Endothelial cell of umbilical vein (primary cell): ENCODE measurements at regions not wholly inside any gene's neighbourhood (a gene's known extent, or its start where the extent isn't known, plus 50 kb on each side); places are given as distances from the start of the nearest gene placed in this dataset.

Experiments
- CTCF ChIP-seq, 2 donors: IDR thresholded peaks; 1 replicate in 1 of 2; 2 replicates in 1 of 2; pipeline ENCODE4 v1.5.1; 2011; ENCODE audit warnings: low read length in 2 of 2, mild to moderate bottlenecking in 2 of 2, moderate library complexity in 2 of 2, control low read depth in 1 of 2, inconsistent platforms in 1 of 2, low read depth in 1 of 2; ENCODE audit not compliant: insufficient read depth in 1 of 2; ENCODE audit errors: extremely low read depth in 1 of 2
- EZH2 ChIP-seq: IDR thresholded peaks from 2 replicates; pipeline ENCODE4 v1.6.1; 2012; ENCODE audit warnings: borderline replicate concordance, low read depth, mild to moderate bottlenecking, moderate library complexity, low read length, inconsistent platforms; ENCODE audit not compliant: severe bottlenecking
- FOS ChIP-seq: IDR thresholded peaks from 2 replicates; pipeline ENCODE4 v1.6.1; 2011; ENCODE audit warnings: mild to moderate bottlenecking, low read length, moderate library complexity, borderline replicate concordance; ENCODE audit not compliant: insufficient read depth
- MYC ChIP-seq: IDR thresholded peaks from one replicate; pipeline ENCODE4 v1.6.1; 2011; ENCODE audit warnings: mild to moderate bottlenecking, low read depth, low read length
- POLR2A ChIP-seq: IDR thresholded peaks from 2 replicates; pipeline ENCODE4 v1.6.1; 2012; ENCODE audit warnings: low read depth, mild to moderate bottlenecking, control low read depth, low read length
- POLR2AphosphoS5 ChIP-seq: IDR thresholded peaks from 2 replicates; pipeline ENCODE4 v1.6.1; 2012; ENCODE audit warnings: low read depth, mild to moderate bottlenecking, control low read depth, low read length, moderate library complexity; ENCODE audit not compliant: insufficient read depth
- TF ChIP-seq, protein P1 (sequence below): IDR thresholded peaks from 2 replicates; pipeline ENCODE4 v1.6.1; 2011; ENCODE audit not compliant: insufficient read depth, insufficient read length

DNA sequence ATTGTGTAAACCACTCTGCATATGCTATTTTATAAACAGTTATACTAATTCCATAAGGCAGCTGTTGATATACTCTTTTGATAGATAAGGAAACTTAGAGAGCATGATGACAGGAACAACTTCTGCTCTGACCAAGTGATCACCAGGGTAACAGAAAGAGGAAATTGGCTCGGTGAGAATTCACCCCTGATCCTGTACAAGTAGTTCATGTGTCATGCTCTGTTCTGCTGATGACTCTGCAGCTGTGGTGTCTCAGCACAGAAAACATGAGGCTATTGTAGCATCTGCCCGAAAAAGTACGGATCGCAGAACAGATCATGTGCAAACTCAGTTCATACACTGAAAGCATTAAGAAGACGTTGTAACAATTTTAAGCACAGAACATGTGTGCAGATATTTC lies 345.0 kb downstream of the LRIG3 start:
- TF ChIP-seq CTCF (IDR thresholded peaks at IDR 0.05; ENCODE audit: extremely low read depth in 1 of 2, insufficient read depth in 1 of 2, low read depth in 1 of 2, low read length in 2 of 2) (no peak), MYC (no peak), POLR2AphosphoS5 (no peak), FOS (no peak), EZH2 (no peak), POLR2A (no peak)
- TF ChIP-seq, protein P1, sequence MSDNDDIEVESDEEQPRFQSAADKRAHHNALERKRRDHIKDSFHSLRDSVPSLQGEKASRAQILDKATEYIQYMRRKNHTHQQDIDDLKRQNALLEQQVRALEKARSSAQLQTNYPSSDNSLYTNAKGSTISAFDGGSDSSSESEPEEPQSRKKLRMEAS = no peak
